Calu3 (cell line): ENCODE measurements at regions not wholly inside any gene's neighbourhood (a gene's known extent, or its start where the extent isn't known, plus 50 kb on each side); places are given as distances from the start of the nearest gene placed in this dataset.

ENCODE experiments used
- BruUV-seq: library from RNA; stranded (reverse); fragments of 400-500 nt; replicated peaks from 2 replicates; lab custom pipeline; 2021; lab: Mats Ljungman, UMichigan
- CTCF ChIA-PET: fragments of 300-600 bp; sonication (Branson Sonifier 250); formaldehyde crosslinking; loops from one replicate; lab custom pipeline; 2022; ENCODE audit warnings: antibody characterized with exemption; lab: Charles Lee
- DNase-seq: peaks from one replicate; pipeline ENCODE4 v3.0.0; 2022
- H3K27ac Mint-ChIP-seq: one replicate; pipeline ENCODE4 v1.8.0; 2022; ENCODE audit warnings: mixed read lengths; ENCODE audit not compliant: unreplicated experiment
- H3K27me3 Mint-ChIP-seq: one replicate; pipeline ENCODE4 v1.8.0; 2022; ENCODE audit warnings: mixed read lengths; ENCODE audit not compliant: unreplicated experiment
- H3K36me3 Mint-ChIP-seq: one replicate; pipeline ENCODE4 v1.8.0; 2022; ENCODE audit warnings: mild to moderate bottlenecking, moderate library complexity, mixed read lengths; ENCODE audit not compliant: insufficient read depth, unreplicated experiment
- H3K4me1 Mint-ChIP-seq: one replicate; pipeline ENCODE4 v1.8.0; 2022; ENCODE audit warnings: mild to moderate bottlenecking, low read depth, mixed read lengths; ENCODE audit not compliant: unreplicated experiment
- H3K4me3 Mint-ChIP-seq: one replicate; pipeline ENCODE4 v1.8.0; 2022; ENCODE audit warnings: mild to moderate bottlenecking, low read depth, moderate library complexity, mixed read lengths; ENCODE audit not compliant: unreplicated experiment
- H3K9me3 Mint-ChIP-seq: one replicate; pipeline ENCODE4 v1.8.0; 2022; ENCODE audit warnings: low read depth, mixed read lengths; ENCODE audit not compliant: unreplicated experiment
- intact Hi-C: fragments of 100-400 bp; cut with micrococcal nuclease; formaldehyde crosslinking; loops from one replicate; pipeline ENCODE4 v1.10.0; 2022; ENCODE audit not compliant: unreplicated experiment
- TF ChIP-seq, protein P1 (sequence below): fragments of 200-600 bp; IDR thresholded peaks from one replicate; pipeline ENCODE4 v1.8.0; 2022; ENCODE audit warnings: antibody characterized with exemption; ENCODE audit not compliant: unreplicated experiment

- Mint-ChIP-seq H3K9me3 (no peaks in the 10 kb centered on the region), H3K4me1 (no peaks in the 10 kb centered on the region), H3K27ac (no peak overlapping the region), H3K36me3 (no peaks in the 10 kb centered on the region), H3K4me3 (no peak overlapping the region), H3K27me3 (no peaks in the 10 kb centered on the region)
- CTCF ChIA-PET, result no interaction called here
- intact Hi-C loops, result no loop called here
- no TSS peak for BruUV-seq
- no peak for DNase-seq
- TF ChIP-seq, protein P1, sequence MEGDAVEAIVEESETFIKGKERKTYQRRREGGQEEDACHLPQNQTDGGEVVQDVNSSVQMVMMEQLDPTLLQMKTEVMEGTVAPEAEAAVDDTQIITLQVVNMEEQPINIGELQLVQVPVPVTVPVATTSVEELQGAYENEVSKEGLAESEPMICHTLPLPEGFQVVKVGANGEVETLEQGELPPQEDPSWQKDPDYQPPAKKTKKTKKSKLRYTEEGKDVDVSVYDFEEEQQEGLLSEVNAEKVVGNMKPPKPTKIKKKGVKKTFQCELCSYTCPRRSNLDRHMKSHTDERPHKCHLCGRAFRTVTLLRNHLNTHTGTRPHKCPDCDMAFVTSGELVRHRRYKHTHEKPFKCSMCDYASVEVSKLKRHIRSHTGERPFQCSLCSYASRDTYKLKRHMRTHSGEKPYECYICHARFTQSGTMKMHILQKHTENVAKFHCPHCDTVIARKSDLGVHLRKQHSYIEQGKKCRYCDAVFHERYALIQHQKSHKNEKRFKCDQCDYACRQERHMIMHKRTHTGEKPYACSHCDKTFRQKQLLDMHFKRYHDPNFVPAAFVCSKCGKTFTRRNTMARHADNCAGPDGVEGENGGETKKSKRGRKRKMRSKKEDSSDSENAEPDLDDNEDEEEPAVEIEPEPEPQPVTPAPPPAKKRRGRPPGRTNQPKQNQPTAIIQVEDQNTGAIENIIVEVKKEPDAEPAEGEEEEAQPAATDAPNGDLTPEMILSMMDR, result no peak
Observed at GRCh38 chr13:63983366-63983765, 2567.7 kb upstream of the PCDH20 start.

DNA sequence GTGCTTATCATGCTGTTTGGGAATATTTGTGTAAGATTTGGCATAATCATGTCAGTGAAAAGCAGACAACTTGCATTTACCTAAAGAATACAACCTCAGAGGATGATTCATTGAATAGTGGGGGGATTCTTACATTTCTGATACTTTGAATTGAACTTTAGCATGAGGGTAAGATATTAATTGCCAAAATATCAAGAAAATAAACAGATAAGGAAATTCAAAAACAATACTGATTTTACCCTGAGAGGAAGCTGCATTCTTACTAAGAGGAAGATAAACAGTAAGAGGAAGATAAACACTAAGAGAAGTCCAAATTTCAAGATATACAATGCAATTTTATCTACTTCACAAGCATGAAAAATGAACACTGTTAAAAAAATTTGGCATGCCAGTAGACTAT lies 2564.3 kb upstream of the PCDH20 start:
- CTCF ChIA-PET, result no interaction called here
- intact Hi-C loops, result no loop called here
- H3K4me1 Mint-ChIP-seq, result no peaks in the 10 kb centered on the region
- H3K9me3 Mint-ChIP-seq, result no peaks in the 10 kb centered on the region
- H3K4me3 Mint-ChIP-seq, result no peak overlapping the region
- DNase-seq, result no peak
- H3K27ac Mint-ChIP-seq, result no peak overlapping the region
- H3K27me3 Mint-ChIP-seq, result no peaks in the 10 kb centered on the region
- TF ChIP-seq, protein P1, result no peak
- no peaks in the 10 kb centered on the region for H3K36me3 Mint-ChIP-seq
- BruUV-seq, result no TSS peak

GRCh38 chr13:63972328-63972727 lies 2556.7 kb upstream of the PCDH20 start:
- no peaks in the 10 kb centered on the region for H3K27me3 Mint-ChIP-seq
- H3K9me3 Mint-ChIP-seq, result peaks cover 3% of the 10 kb centered on the region
- intact Hi-C loops, result no loop called here
- DNase-seq, result no peak
- TF ChIP-seq, protein P1, result no peak
- no peaks in the 10 kb centered on the region for H3K36me3 Mint-ChIP-seq
- CTCF ChIA-PET, result no interaction called here
- no peaks in the 10 kb centered on the region for H3K4me1 Mint-ChIP-seq
- no peak overlapping the region for H3K4me3 Mint-ChIP-seq
- H3K27ac Mint-ChIP-seq, result no peak overlapping the region
- BruUV-seq, result no TSS peak

DNA sequence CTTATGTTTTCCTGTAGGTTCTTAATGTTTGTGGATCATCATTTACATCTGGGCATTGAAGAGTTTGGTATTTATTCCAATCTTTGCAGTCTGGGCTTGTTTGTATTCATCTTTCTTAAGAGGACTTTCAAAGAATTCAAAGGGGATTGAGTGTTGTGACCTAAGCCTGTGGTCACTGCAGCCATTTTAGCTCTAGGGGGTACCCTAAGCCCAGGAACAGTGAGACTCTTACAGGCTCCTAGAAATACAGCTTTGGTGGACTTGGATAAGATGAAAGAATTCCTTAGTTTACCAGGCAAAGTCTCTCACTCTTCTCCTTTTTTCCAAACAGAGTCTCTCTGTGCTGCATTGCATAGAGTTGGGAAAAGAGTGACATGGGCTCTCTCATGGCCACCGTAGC lies 2539.0 kb upstream of the PCDH20 start:
- no peaks in the 10 kb centered on the region for H3K36me3 Mint-ChIP-seq
- no peak for DNase-seq
- CTCF ChIA-PET, result no interaction called here
- intact Hi-C loops, result no loop called here
- peaks cover 3% of the 10 kb centered on the region for H3K9me3 Mint-ChIP-seq
- no TSS peak for BruUV-seq
- no peak overlapping the region for H3K4me3 Mint-ChIP-seq
- no peak overlapping the region for H3K27ac Mint-ChIP-seq
- H3K4me1 Mint-ChIP-seq, result no peaks in the 10 kb centered on the region
- TF ChIP-seq, protein P1, result no peak
- H3K27me3 Mint-ChIP-seq, result no peaks in the 10 kb centered on the region

DNA sequence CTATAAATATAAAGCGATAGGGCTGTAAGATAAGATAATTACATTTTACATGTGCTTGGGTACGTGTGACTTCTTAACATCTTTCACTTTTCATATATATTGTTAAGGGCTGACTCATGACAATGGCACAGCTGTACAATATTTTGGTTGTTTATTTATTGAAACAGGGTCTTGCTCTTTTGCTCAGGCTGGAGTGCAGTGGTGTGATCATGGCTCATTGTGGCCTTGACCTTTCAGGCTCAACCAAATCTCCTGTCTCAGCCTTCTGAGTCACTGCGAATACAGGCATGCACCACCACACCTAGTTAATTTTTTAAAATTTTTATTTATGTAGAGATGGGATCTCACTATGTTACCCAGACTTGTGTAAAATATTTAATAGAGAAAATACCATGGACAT lies 2532.4 kb upstream of the PCDH20 start:
- TF ChIP-seq, protein P1, result no peak
- CTCF ChIA-PET, result no interaction called here
- H3K4me1 Mint-ChIP-seq, result no peaks in the 10 kb centered on the region
- H3K27me3 Mint-ChIP-seq, result no peaks in the 10 kb centered on the region
- no peaks in the 10 kb centered on the region for H3K36me3 Mint-ChIP-seq
- no peak overlapping the region for H3K4me3 Mint-ChIP-seq
- no peaks in the 10 kb centered on the region for H3K9me3 Mint-ChIP-seq
- no peak for DNase-seq
- no TSS peak for BruUV-seq
- intact Hi-C loops, result no loop called here
- H3K27ac Mint-ChIP-seq, result no peak overlapping the region
